ENCODE measurements at regions not wholly inside any gene's neighbourhood (a gene's known extent, or its start where the extent isn't known, plus 50 kb on each side); places are given as distances from the start of the nearest gene placed in this dataset.

DNA sequence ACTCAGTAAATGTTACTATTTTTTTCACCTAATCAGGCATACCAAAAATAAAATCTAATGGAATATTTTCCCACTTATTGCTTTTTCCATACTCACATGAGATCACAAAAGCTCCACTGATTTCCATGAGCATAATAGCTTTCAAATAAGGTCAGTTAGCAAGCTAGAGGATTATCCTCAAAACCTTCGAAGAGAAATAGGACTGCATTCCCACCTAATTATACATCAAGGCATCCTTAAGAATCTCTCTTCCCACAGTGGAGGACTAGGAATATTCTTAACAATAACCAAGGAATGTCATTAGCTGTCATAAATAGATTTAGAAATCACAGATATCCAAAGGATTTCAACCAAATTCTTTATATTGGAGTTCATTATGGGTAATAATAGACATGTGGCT lies 127.9 kb upstream of the STT3B start:
- TF ChIP-seq, protein P1, sequence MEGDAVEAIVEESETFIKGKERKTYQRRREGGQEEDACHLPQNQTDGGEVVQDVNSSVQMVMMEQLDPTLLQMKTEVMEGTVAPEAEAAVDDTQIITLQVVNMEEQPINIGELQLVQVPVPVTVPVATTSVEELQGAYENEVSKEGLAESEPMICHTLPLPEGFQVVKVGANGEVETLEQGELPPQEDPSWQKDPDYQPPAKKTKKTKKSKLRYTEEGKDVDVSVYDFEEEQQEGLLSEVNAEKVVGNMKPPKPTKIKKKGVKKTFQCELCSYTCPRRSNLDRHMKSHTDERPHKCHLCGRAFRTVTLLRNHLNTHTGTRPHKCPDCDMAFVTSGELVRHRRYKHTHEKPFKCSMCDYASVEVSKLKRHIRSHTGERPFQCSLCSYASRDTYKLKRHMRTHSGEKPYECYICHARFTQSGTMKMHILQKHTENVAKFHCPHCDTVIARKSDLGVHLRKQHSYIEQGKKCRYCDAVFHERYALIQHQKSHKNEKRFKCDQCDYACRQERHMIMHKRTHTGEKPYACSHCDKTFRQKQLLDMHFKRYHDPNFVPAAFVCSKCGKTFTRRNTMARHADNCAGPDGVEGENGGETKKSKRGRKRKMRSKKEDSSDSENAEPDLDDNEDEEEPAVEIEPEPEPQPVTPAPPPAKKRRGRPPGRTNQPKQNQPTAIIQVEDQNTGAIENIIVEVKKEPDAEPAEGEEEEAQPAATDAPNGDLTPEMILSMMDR (IDR thresholded peaks at IDR 0.05): no peak
- TF ChIP-seq EP300 (IDR thresholded peaks at IDR 0.05) (no peak), POLR2A (IDR thresholded peaks at IDR 0.05) (no peak), POLR2AphosphoS5 (IDR thresholded peaks at IDR 0.05) (no peak)
